Kidney (tissue), 13 donors: ENCODE measurements at regions not wholly inside any gene's neighbourhood (a gene's known extent, or its start where the extent isn't known, plus 50 kb on each side); places are given as distances from the start of the nearest gene placed in this dataset.

Source experiments
- DNase-seq, 5 donors: peaks; one replicate each; pipeline ENCODE4 v3.0.0-alpha.2; 2013 to 2020
- FAIRE-seq: peaks from 2 replicates; lab custom pipeline; 2012; peaks lifted over from hg19 to GRCh38; lab: Jason Lieb, UNC
- H3K27ac ChIP-seq, 2 donors: one replicate each; pipeline ENCODE4 v1.7.0; 2013; ENCODE audit warnings: low read depth in 2 of 2, low read length in 2 of 2, inconsistent platforms in 1 of 2
- H3K27me3 ChIP-seq: one replicate; pipeline ENCODE4 v1.7.1; 2013; ENCODE audit warnings: low read length, inconsistent platforms; ENCODE audit not compliant: control insufficient read depth, insufficient read depth
- H3K36me3 ChIP-seq, 3 donors: one replicate each; pipeline versions ENCODE4 v1.7.0 to v1.7.1; 2013; ENCODE audit warnings: low read length in 3 of 3, control low read depth in 1 of 3, inconsistent platforms in 1 of 3; ENCODE audit not compliant: insufficient read depth in 3 of 3, control insufficient read depth in 2 of 3
- H3K4me1 ChIP-seq, 3 donors: one replicate each; pipeline versions ENCODE4 v1.7.0 to v1.7.1; 2013; ENCODE audit warnings: low read length in 3 of 3, inconsistent platforms in 1 of 3, low read depth in 1 of 3; ENCODE audit not compliant: control insufficient read depth in 2 of 3, insufficient read depth in 2 of 3
- H3K4me3 ChIP-seq, 3 donors: one replicate each; pipeline versions ENCODE4 v1.7.0 to v1.8.1; 2013; ENCODE audit warnings: low read length in 3 of 3, control low read depth in 1 of 3, inconsistent platforms in 1 of 3
- H3K9ac ChIP-seq, 3 donors: one replicate each; pipeline versions ENCODE4 v1.7.0 to v1.7.1; 2013; ENCODE audit warnings: low read length in 3 of 3, control low read depth in 1 of 3, inconsistent platforms in 1 of 3
- H3K9me3 ChIP-seq, 3 donors: one replicate each; pipeline versions ENCODE4 v1.7.0 to v1.7.1; 2013; ENCODE audit warnings: low read length in 3 of 3, control low read depth in 1 of 3, inconsistent platforms in 1 of 3; ENCODE audit not compliant: control insufficient read depth in 2 of 3, insufficient read depth in 1 of 3
- intact Hi-C: fragments of 100-400 bp; cut with DNase I; formaldehyde crosslinking; loops from one replicate; pipeline ENCODE4 v1.11.1; 2022
- TF ChIP-seq, protein P1 (sequence below): IDR thresholded peaks from 3 replicates; pipeline ENCODE4 v1.5.1; 2012; ENCODE audit warnings: mild to moderate bottlenecking, moderate library complexity, borderline replicate concordance; ENCODE audit not compliant: insufficient read depth; ENCODE audit errors: extremely low read depth
- donor health status: control.
- donor health status: control.
- donor health status: control.
- donor health status: control.
- donor health status: control.
- donor health status: DM: yes; HTN: yes; CAD: no.
- donor health status: Normal renal cell carcinoma (clear cell type).

DNA sequence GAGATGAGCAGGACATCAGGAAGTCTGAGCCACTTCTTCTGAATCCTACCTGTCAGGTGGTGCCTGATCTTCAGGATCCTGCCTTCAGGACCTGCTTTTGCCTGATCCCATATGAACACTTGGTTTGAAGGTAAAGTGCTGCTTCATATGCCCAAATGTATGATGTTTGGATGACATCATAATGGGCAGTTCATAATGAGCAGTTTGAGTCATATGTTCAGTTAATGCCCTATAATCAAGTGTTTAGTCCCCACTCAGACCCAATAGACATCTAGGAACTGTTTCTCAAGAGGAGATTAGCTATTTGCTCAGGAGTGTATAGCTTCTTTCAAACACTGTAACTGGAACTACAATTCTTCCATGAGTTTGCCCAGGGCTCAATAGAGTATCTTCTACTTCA, 58.8 kb downstream of the POLR1D start:
- FAIRE-seq = no peak
- no peak overlapping the region for H3K4me3 ChIP-seq
- no peaks in the 10 kb centered on the region for H3K36me3 ChIP-seq
- no peak for DNase-seq
- H3K27ac ChIP-seq = no peak overlapping the region
- no peak overlapping the region for H3K9ac ChIP-seq
- intact Hi-C loops = no loop called here
- TF ChIP-seq, protein P1, sequence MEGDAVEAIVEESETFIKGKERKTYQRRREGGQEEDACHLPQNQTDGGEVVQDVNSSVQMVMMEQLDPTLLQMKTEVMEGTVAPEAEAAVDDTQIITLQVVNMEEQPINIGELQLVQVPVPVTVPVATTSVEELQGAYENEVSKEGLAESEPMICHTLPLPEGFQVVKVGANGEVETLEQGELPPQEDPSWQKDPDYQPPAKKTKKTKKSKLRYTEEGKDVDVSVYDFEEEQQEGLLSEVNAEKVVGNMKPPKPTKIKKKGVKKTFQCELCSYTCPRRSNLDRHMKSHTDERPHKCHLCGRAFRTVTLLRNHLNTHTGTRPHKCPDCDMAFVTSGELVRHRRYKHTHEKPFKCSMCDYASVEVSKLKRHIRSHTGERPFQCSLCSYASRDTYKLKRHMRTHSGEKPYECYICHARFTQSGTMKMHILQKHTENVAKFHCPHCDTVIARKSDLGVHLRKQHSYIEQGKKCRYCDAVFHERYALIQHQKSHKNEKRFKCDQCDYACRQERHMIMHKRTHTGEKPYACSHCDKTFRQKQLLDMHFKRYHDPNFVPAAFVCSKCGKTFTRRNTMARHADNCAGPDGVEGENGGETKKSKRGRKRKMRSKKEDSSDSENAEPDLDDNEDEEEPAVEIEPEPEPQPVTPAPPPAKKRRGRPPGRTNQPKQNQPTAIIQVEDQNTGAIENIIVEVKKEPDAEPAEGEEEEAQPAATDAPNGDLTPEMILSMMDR = no peak
- no peaks in the 10 kb centered on the region for H3K4me1 ChIP-seq
- H3K9me3 ChIP-seq = no peaks in the 10 kb centered on the region
- H3K27me3 ChIP-seq = no peaks in the 10 kb centered on the region

DNA sequence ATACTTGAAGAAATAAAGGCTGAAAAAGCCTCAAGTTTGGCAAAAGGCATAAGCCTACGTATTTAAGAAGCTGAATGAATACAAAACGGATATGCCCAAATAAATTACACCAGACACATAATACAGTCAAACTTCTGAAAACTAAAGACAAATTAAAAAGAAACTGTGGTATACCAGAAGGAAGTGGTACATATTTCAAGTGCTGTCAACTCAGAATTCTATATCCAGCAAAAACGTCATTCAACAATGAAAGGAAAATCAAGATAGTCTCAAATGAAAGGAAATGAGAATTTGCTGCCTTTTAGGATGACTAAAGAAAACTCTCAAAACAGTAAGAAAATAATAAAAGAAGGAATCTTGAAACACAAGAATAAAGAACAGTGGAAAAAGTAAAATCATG, 69.5 kb downstream of the POLR1D start:
- H3K9ac ChIP-seq = no peak overlapping the region
- H3K4me3 ChIP-seq = no peak overlapping the region
- no peaks in the 10 kb centered on the region for H3K27me3 ChIP-seq
- FAIRE-seq (no peak), DNase-seq (no peak)
- H3K36me3 ChIP-seq = no peaks in the 10 kb centered on the region
- H3K27ac ChIP-seq = no peak overlapping the region
- no peaks in the 10 kb centered on the region for H3K4me1 ChIP-seq
- peaks cover 0 to 4% (median 4%) of the 10 kb centered on the region in 3 donors for H3K9me3 ChIP-seq
- intact Hi-C loops = no loop called here
- TF ChIP-seq, protein P1 = no peak

DNA sequence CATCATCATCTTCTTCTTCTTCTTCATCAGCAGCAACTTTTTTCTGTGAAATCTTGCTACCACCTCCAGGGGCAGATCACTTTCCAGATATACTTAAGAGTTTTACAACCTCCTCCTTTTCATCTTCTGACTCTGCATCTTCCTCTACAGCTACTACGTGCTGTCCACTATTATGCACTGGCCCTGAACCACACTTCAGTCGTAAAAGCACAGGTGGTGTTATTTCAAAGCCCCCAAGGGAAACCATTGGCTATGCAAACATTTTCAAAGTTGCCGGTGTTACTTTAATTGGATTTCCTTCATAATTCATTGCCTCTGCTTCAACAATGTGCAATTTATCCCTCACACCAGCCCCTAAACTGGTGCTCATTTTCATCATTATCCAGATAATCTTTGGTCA, 75.0 kb downstream of the POLR1D start:
- H3K27ac ChIP-seq = no peak overlapping the region
- intact Hi-C loops = no loop called here
- FAIRE-seq (no peak), DNase-seq (no peak)
- no peak overlapping the region for H3K9ac ChIP-seq
- H3K4me3 ChIP-seq = no peak overlapping the region
- TF ChIP-seq, protein P1 = no peak
- no peaks in the 10 kb centered on the region for H3K4me1 ChIP-seq
- H3K27me3 ChIP-seq = no peaks in the 10 kb centered on the region
- H3K36me3 ChIP-seq = no peaks in the 10 kb centered on the region
- no peaks in the 10 kb centered on the region for H3K9me3 ChIP-seq

DNA sequence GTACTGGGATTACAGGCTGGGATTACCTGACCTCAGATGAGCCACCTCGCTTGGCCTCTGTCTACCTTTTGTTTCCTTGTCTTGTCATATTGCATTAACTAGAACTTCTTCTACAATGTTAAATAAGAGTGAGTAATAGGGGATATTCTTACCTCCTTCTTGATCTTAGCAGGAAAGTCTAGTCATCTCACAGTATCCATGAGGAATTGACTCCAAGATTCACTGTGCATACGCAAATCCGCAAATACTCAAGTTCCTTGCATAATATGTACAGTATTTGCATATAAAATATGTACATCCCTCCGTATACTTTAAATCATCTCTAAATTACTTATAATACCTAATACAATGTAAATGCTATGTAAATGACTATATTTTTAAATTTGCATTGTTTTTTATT, 78.3 kb downstream of the POLR1D start:
- Histone ChIP-seq H3K9ac (no peak overlapping the region), H3K4me1 (no peaks in the 10 kb centered on the region), H3K27me3 (no peaks in the 10 kb centered on the region), H3K36me3 (no peaks in the 10 kb centered on the region), H3K27ac (no peak overlapping the region), H3K9me3 (peaks cover 0 to 8% (median 0%) of the 10 kb centered on the region in 3 donors), H3K4me3 (no peak overlapping the region)
- TF ChIP-seq, protein P1 = no peak
- DNase-seq (no peak), FAIRE-seq (no peak)
- intact Hi-C loops = no loop called here
